Panc1 (cell line): ENCODE measurements at regions not wholly inside any gene's neighbourhood (a gene's known extent, or its start where the extent isn't known, plus 50 kb on each side); places are given as distances from the start of the nearest gene placed in this dataset.
A peak's percentile ranks its signal among the peaks of the same experiment; 100 is the strongest.

ENCODE experiments used
- ATAC-seq: fragments of 200-7000 bp; cut with Tn5 transposase; 2 replicates; pipeline ENCODE4 v1.9.1; 2020; ENCODE audit warnings: mild to moderate bottlenecking, moderate library complexity
- BruUV-seq: library from RNA; stranded (reverse); fragments of 400-500 nt; replicated peaks from 2 replicates; lab custom pipeline; 2021; lab: Mats Ljungman, UMichigan
- CTCF ChIA-PET: fragments of 300-600 bp; sonication (Branson Sonifier 250); formaldehyde crosslinking; loops from one replicate; lab custom pipeline; 2022; ENCODE audit warnings: antibody characterized with exemption; lab: Charles Lee
- POLR2A ChIA-PET: fragments of 300-600 bp; sonication (Branson Sonifier 250); formaldehyde crosslinking; loops from one replicate; lab custom pipeline; 2022; ENCODE audit warnings: antibody characterized with exemption; lab: Charles Lee
- DNase-seq: peaks from one replicate; pipeline ENCODE4 v3.0.0-alpha.2; 2010; ENCODE audit warnings: low read depth, low spot score
- H3K27ac ChIP-seq: 2 replicates; pipeline ENCODE4 v1.5.1; 2011; ENCODE audit warnings: mild to moderate bottlenecking, low read length, inconsistent platforms
- H3K27me3 ChIP-seq: fragments of 200-500 bp; sonication (Bioruptor generic); 2 replicates; pipeline ENCODE4 v1.6.0; 2014; ENCODE audit warnings: low read length, inconsistent platforms; ENCODE audit not compliant: control insufficient read depth, insufficient read depth
- H3K36me3 ChIP-seq: fragments of 200-500 bp; sonication (Bioruptor generic); 2 replicates; pipeline ENCODE4 v1.5.1; 2014; ENCODE audit warnings: inconsistent platforms, mild to moderate bottlenecking, low read length, moderate library complexity; ENCODE audit not compliant: control insufficient read depth, insufficient read depth
- H3K4me1 ChIP-seq: 2 replicates; pipeline ENCODE4 v1.5.1; 2011; ENCODE audit warnings: inconsistent platforms, mild to moderate bottlenecking, low read length, moderate library complexity; ENCODE audit not compliant: control insufficient read depth, insufficient read depth
- H3K4me3 ChIP-seq, 2 experiments: 2 replicates each; pipeline ENCODE4 v1.5.1; 2011 to 2012; ENCODE audit warnings: low read depth in 2 of 2, low read length in 2 of 2, mild to moderate bottlenecking in 2 of 2, inconsistent platforms in 1 of 2, moderate library complexity in 1 of 2
- H3K9me3 ChIP-seq: fragments of 200-500 bp; sonication (Bioruptor generic); 2 replicates; pipeline ENCODE4 v1.5.1; 2014; ENCODE audit warnings: low read depth, mild to moderate bottlenecking, inconsistent platforms, low read length, moderate library complexity; ENCODE audit not compliant: control insufficient read depth, insufficient read depth
- POLR2AphosphoS5 ChIP-seq: IDR thresholded peaks from 2 replicates; pipeline ENCODE4 v1.6.1; 2012; ENCODE audit warnings: mild to moderate bottlenecking, low read depth, low read length, moderate library complexity
- SIN3A ChIP-seq: IDR thresholded peaks from 2 replicates; pipeline ENCODE4 v1.6.1; 2012; ENCODE audit warnings: low read depth, mild to moderate bottlenecking, low read length, moderate library complexity, borderline replicate concordance; ENCODE audit not compliant: insufficient read depth
- TCF7L2 ChIP-seq: IDR thresholded peaks from 2 replicates; pipeline ENCODE4 v1.6.1; 2011; ENCODE audit warnings: mild to moderate bottlenecking, low read depth, low read length, inconsistent platforms
- in situ Hi-C: cut with HindIII; loops from 2 replicates; pipeline ENCODE4 v1.10.0; 2016; ENCODE audit warnings: low sequenced_read_pairs, low pct_unique_long_range_greater_than_20kb
- intact Hi-C: fragments of 100-400 bp; cut with micrococcal nuclease; formaldehyde crosslinking; loops from one replicate; pipeline ENCODE4 v1.10.0; 2022; ENCODE audit not compliant: unreplicated experiment
- TF ChIP-seq, protein P1 (sequence below), 2 experiments: IDR thresholded peaks; 2 replicates each; pipeline ENCODE4 v1.6.1; 2011 to 2012; ENCODE audit warnings: low read depth in 2 of 2, control low read depth in 1 of 2, low read length in 1 of 2, mild to moderate bottlenecking in 1 of 2, moderate library complexity in 1 of 2; ENCODE audit not compliant: insufficient read depth in 1 of 2
- TF ChIP-seq, protein P2 (sequence below): fragments of 450-650 bp; IDR thresholded peaks from 2 replicates; pipeline ENCODE4 v1.5.1; 2017; ENCODE audit warnings: mild to moderate bottlenecking

GRCh38 chr3:193850084-193850619, 257.1 kb downstream of the OPA1 start:
- DNase-seq (no peak), ATAC-seq (no peak)
- no peak for TF ChIP-seq POLR2AphosphoS5
- TF ChIP-seq, protein P1, sequence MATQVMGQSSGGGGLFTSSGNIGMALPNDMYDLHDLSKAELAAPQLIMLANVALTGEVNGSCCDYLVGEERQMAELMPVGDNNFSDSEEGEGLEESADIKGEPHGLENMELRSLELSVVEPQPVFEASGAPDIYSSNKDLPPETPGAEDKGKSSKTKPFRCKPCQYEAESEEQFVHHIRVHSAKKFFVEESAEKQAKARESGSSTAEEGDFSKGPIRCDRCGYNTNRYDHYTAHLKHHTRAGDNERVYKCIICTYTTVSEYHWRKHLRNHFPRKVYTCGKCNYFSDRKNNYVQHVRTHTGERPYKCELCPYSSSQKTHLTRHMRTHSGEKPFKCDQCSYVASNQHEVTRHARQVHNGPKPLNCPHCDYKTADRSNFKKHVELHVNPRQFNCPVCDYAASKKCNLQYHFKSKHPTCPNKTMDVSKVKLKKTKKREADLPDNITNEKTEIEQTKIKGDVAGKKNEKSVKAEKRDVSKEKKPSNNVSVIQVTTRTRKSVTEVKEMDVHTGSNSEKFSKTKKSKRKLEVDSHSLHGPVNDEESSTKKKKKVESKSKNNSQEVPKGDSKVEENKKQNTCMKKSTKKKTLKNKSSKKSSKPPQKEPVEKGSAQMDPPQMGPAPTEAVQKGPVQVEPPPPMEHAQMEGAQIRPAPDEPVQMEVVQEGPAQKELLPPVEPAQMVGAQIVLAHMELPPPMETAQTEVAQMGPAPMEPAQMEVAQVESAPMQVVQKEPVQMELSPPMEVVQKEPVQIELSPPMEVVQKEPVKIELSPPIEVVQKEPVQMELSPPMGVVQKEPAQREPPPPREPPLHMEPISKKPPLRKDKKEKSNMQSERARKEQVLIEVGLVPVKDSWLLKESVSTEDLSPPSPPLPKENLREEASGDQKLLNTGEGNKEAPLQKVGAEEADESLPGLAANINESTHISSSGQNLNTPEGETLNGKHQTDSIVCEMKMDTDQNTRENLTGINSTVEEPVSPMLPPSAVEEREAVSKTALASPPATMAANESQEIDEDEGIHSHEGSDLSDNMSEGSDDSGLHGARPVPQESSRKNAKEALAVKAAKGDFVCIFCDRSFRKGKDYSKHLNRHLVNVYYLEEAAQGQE (IDR thresholded peaks at IDR 0.05; ENCODE audit: insufficient read depth in 1 of 2, low read depth in 2 of 2, low read length in 1 of 2), result no peak
- TF ChIP-seq, protein P2, sequence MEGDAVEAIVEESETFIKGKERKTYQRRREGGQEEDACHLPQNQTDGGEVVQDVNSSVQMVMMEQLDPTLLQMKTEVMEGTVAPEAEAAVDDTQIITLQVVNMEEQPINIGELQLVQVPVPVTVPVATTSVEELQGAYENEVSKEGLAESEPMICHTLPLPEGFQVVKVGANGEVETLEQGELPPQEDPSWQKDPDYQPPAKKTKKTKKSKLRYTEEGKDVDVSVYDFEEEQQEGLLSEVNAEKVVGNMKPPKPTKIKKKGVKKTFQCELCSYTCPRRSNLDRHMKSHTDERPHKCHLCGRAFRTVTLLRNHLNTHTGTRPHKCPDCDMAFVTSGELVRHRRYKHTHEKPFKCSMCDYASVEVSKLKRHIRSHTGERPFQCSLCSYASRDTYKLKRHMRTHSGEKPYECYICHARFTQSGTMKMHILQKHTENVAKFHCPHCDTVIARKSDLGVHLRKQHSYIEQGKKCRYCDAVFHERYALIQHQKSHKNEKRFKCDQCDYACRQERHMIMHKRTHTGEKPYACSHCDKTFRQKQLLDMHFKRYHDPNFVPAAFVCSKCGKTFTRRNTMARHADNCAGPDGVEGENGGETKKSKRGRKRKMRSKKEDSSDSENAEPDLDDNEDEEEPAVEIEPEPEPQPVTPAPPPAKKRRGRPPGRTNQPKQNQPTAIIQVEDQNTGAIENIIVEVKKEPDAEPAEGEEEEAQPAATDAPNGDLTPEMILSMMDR, result no peak
- TF ChIP-seq TCF7L2, result no peak
- TF ChIP-seq SIN3A, result no peak
- no peaks in the 10 kb centered on the region for H3K36me3 ChIP-seq
- in situ Hi-C loops, result no loop called here
- ChIA-PET CTCF (no interaction called here), POLR2A (interaction anchor here (0.9 kb wide), 1 partner anchor 248 kb away, joined by 3 read pairs; no protein-coding TSS in a partner anchor)
- peaks cover 23% of the 10 kb centered on the region for H3K4me1 ChIP-seq
- intact Hi-C loops, result no loop called here
- no peaks in the 10 kb centered on the region for H3K27me3 ChIP-seq
- H3K9me3 ChIP-seq, result no peaks in the 10 kb centered on the region
- no peak overlapping the region for H3K27ac ChIP-seq
- no TSS peak for BruUV-seq
- no peak overlapping the region for H3K4me3 ChIP-seq

GRCh38 chr3:193851428-193851847, 258.4 kb downstream of the OPA1 start:
- in situ Hi-C loops, result no loop called here
- intact Hi-C loops, result no loop called here
- Histone ChIP-seq H3K4me1 (peaks cover 23% of the 10 kb centered on the region), H3K27ac (peak overlapping the region; percentile 75), H3K36me3 (no peaks in the 10 kb centered on the region), H3K9me3 (no peaks in the 10 kb centered on the region), H3K27me3 (no peaks in the 10 kb centered on the region), H3K4me3 (no peak overlapping the region)
- ChIA-PET POLR2A (no interaction called here), CTCF (no interaction called here)
- no peak; the same call in 1 of the 2 replicates for ATAC-seq
- BruUV-seq, result no TSS peak
- TF ChIP-seq POLR2AphosphoS5, result no peak
- TF ChIP-seq SIN3A, result no peak
- TF ChIP-seq TCF7L2, result no peak
- TF ChIP-seq, protein P1 (IDR thresholded peaks at IDR 0.05; ENCODE audit: insufficient read depth in 1 of 2, low read depth in 2 of 2, low read length in 1 of 2), result no peak
- TF ChIP-seq, protein P2, result no peak
- DNase-seq, result no peak
